ENCODE measurements at regions not wholly inside any gene's neighbourhood (a gene's known extent, or its start where the extent isn't known, plus 50 kb on each side); places are given as distances from the start of the nearest gene placed in this dataset.

GRCh38 chr6:27834384-27834783, 77.8 kb downstream of the OR2B2 start:
- no peak overlapping the region for H3K4me3 ChIP-seq (replicated peaks in 1 of 3; ENCODE audit: insufficient read depth in 1 of 3, low read depth in 1 of 3, low read length in 3 of 3)
- no peak overlapping the region for H2AFZ ChIP-seq (ENCODE audit: low read depth, low read length)
- no peaks in the 10 kb centered on the region for H4K20me1 ChIP-seq (replicated peaks; ENCODE audit: control insufficient read depth, extremely low read depth, insufficient read depth, low read length)
- no TSS peak for BruUV-seq (replicated peaks)
- peaks cover 22% of the 10 kb centered on the region for H3K4me1 ChIP-seq (ENCODE audit: control insufficient read depth, extremely low read depth, insufficient read depth, low read length)
- H3K9ac ChIP-seq (replicated peaks; ENCODE audit: extremely low read depth, insufficient read depth, low read length): no peak overlapping the region
- no peaks in the 10 kb centered on the region for H3K9me1 ChIP-seq (replicated peaks; ENCODE audit: control insufficient read depth, extremely low read depth, insufficient read depth, low read length)
- no peak overlapping the region for H3K27ac ChIP-seq (ENCODE audit: insufficient read depth, low read depth, low read length)
- H3K4me2 ChIP-seq (ENCODE audit: insufficient read depth, low read length): no peak overlapping the region
- ChIA-PET CTCF (interaction anchor here (5.3 to 5.7 kb wide), 2 partner anchors 25 to 60 kb away, joined by 22 to 44 read pairs; a partner anchor contains a TSS), POLR2A (interaction anchor here (1.0 to 5.3 kb wide), 2 partner anchors 32 to 56 kb away, joined by 3 to 129 read pairs; a partner anchor contains a TSS)
- TF ChIP-seq POLR2AphosphoS5 (IDR thresholded peaks at IDR 0.05; ENCODE audit: insufficient read depth, low read depth, low read length) (no peak), GATA2 (IDR thresholded peaks at IDR 0.05; ENCODE audit: insufficient read depth, insufficient read length, low read depth, low read length) (no peak), POLR2A (IDR thresholded peaks at IDR 0.05; ENCODE audit: low read depth, low read length) (no peak), CTCF (IDR thresholded peaks at IDR 0.05; ENCODE audit: extremely low read depth in 1 of 2, insufficient read depth in 1 of 2, low read depth in 1 of 2, low read length in 2 of 2) (no peak), JUN (IDR thresholded peaks at IDR 0.05; ENCODE audit: borderline replicate concordance, insufficient read depth, insufficient read length, low read depth) (no peak), FOS (IDR thresholded peaks at IDR 0.05; ENCODE audit: borderline replicate concordance, insufficient read depth, low read length) (no peak), MAX (IDR thresholded peaks at IDR 0.05; ENCODE audit: insufficient read depth, insufficient read length) (no peak), EZH2 (IDR thresholded peaks at IDR 0.05; ENCODE audit: borderline replicate concordance, low read depth, low read length, severe bottlenecking) (no peak), MYC (IDR thresholded peaks at IDR 0.05; ENCODE audit: low read depth, low read length) (no peak)
- H3K9me3 ChIP-seq (replicated peaks; ENCODE audit: control insufficient read depth, insufficient read depth, low read length): no peaks in the 10 kb centered on the region
- no peak for FAIRE-seq
- no peak for DNase-seq (ENCODE audit: low read depth, low spot score)
- dilution Hi-C loops (cut with MboI; ENCODE audit: extremely low pct_ligation_motif_present, low sequenced_read_pairs) (no loop called here), intact Hi-C loops (cut with micrococcal nuclease) (loop anchor here (10.0 kb wide), 1 partner anchor 1810 kb away; a partner anchor contains a TSS)
- H3K27me3 ChIP-seq (ENCODE audit: control insufficient read depth in 2 of 2, insufficient read depth in 2 of 2, low read length in 2 of 2): no peaks in the 10 kb centered on the region
- no peaks in the 10 kb centered on the region for H3K36me3 ChIP-seq (ENCODE audit: control insufficient read depth in 2 of 2, extremely low read depth in 1 of 2, insufficient read depth in 2 of 2, low read length in 2 of 2)
- H3K79me2 ChIP-seq (ENCODE audit: control insufficient read depth, insufficient read depth, low read length): no peaks in the 10 kb centered on the region

All from endothelial cell of umbilical vein (primary cell).